NCI-H2107 treated with DMSO at 0.1 percent for 48 hours (cell line): ENCODE measurements at regions not wholly inside any gene's neighbourhood (a gene's known extent, or its start where the extent isn't known, plus 50 kb on each side); places are given as distances from the start of the nearest gene placed in this dataset.
"Not testable (repeated sequence)": the region's sequence is repeated elsewhere in the genome, so short reads cannot be mapped to it uniquely, and the experiment has no call there.

ENCODE experiments used
- DNase-seq: peaks from one replicate; lab custom pipeline; 2025; ENCODE audit not compliant: unreplicated experiment; lab: John Stamatoyannopoulos, UW

- DNase-seq, result no peak
Measured at GRCh38 chr13:26896986-26897668, 136.5 kb upstream of the GPR12 start.

GRCh38 chr13:26895808-26896466 is 135.4 kb upstream of the GPR12 start:
- no peak for DNase-seq

GRCh38 chr13:26895081-26895807 is 134.7 kb upstream of the GPR12 start:
- no peak for DNase-seq

GRCh38 chr13:26888632-26889031 is 128.0 kb upstream of the GPR12 start:
- DNase-seq, result no peak

GRCh38 chr13:26887594-26887993 is 127.0 kb upstream of the GPR12 start:
- DNase-seq, result peak; percentile 14

- no peak for DNase-seq
Measured at GRCh38 chr13:26883613-26884257, 123.1 kb upstream of the GPR12 start.

- no peak for DNase-seq
Measured at GRCh38 chr13:26882731-26883130, 122.1 kb upstream of the GPR12 start.

- no peak for DNase-seq
Measured at GRCh38 chr13:26881154-26881553, 120.6 kb upstream of the GPR12 start.

- no peak for DNase-seq
Measured at GRCh38 chr13:26880735-26881134, 120.1 kb upstream of the GPR12 start.

GRCh38 chr13:26878438-26878837 is 117.9 kb upstream of the GPR12 start:
- no peak for DNase-seq

GRCh38 chr13:26873386-26873698 is 112.8 kb upstream of the GPR12 start:
- DNase-seq, result no peak

- DNase-seq, result peak; percentile 19
Measured at GRCh38 chr13:26872525-26873385, 112.2 kb upstream of the GPR12 start.

GRCh38 chr13:26867451-26868091 is 107.0 kb upstream of the GPR12 start:
- no peak for DNase-seq

- DNase-seq, result no peak
Measured at GRCh38 chr13:26864576-26864975, 104.0 kb upstream of the GPR12 start.

- peak; percentile 55 for DNase-seq
Measured at GRCh38 chr13:26861941-26862340, 101.4 kb upstream of the GPR12 start.

- DNase-seq, result peak; percentile 52
Measured at GRCh38 chr13:26855921-26856320, 95.3 kb upstream of the GPR12 start.

- DNase-seq, result no peak
Measured at GRCh38 chr13:26855071-26855470, 94.5 kb upstream of the GPR12 start.

- no peak for DNase-seq
Measured at GRCh38 chr13:26853323-26853722, 92.7 kb upstream of the GPR12 start.

GRCh38 chr13:26847281-26847680 is 86.7 kb upstream of the GPR12 start:
- no peak for DNase-seq

GRCh38 chr13:26845063-26845462 is 84.5 kb upstream of the GPR12 start:
- not testable (repeated sequence) for DNase-seq
